Mesodermal cell (in vitro differentiated cells): ENCODE measurements at regions not wholly inside any gene's neighbourhood (a gene's known extent, or its start where the extent isn't known, plus 50 kb on each side); places are given as distances from the start of the nearest gene placed in this dataset.
"Not testable (repeated sequence)": the region's sequence is repeated elsewhere in the genome, so short reads cannot be mapped to it uniquely, and the experiment has no call there.

Experiments
- H3K27ac ChIP-seq: 2 replicates; pipeline ENCODE4 v1.7.0; 2013; ENCODE audit warnings: mild to moderate bottlenecking, low read depth, low read length, moderate library complexity; ENCODE audit not compliant: severe bottlenecking
- H3K36me3 ChIP-seq: 2 replicates; pipeline ENCODE4 v1.7.1; 2013; ENCODE audit warnings: mild to moderate bottlenecking, low read length, moderate library complexity; ENCODE audit not compliant: control insufficient read depth, insufficient read depth
- H3K4me1 ChIP-seq: one replicate; pipeline ENCODE4 v1.7.1; 2013; ENCODE audit warnings: mild to moderate bottlenecking, low read length; ENCODE audit not compliant: insufficient read depth, control insufficient read depth, poor library complexity, severe bottlenecking
- H3K4me3 ChIP-seq: 2 replicates; pipeline ENCODE4 v1.7.0; 2013; ENCODE audit warnings: low read length, control low read depth, mild to moderate bottlenecking; ENCODE audit not compliant: insufficient read depth, poor library complexity, severe bottlenecking; ENCODE audit errors: extremely low read depth
- H3K9me3 ChIP-seq: 2 replicates; pipeline ENCODE4 v1.7.1; 2013; ENCODE audit warnings: mild to moderate bottlenecking, low read length, moderate library complexity; ENCODE audit not compliant: control insufficient read depth
- WGBS, 2 experiments: methylation state at CpG; one replicate each; pipeline ENCODE4 v1.1.5; 2013; ENCODE audit warnings: missing lambda C conversion rate in 2 of 2; ENCODE audit not compliant: insufficient coverage in 2 of 2; 5-methylcytosine and 5-hydroxymethylcytosine counted together

GRCh38 chr9:13915591-13916301 lies 398.2 kb downstream of the NFIB start:
- H3K36me3 ChIP-seq: no peaks in the 10 kb centered on the region
- no peaks in the 10 kb centered on the region for H3K9me3 ChIP-seq
- no peaks in the 10 kb centered on the region for H3K4me1 ChIP-seq
- H3K27ac ChIP-seq: no peak overlapping the region
- WGBS, 2 experiments: 100% methylated on average over 2 of the region's 4 CpGs; no CpG with 5 or more reads in 1 of the 2 experiments
- no peak overlapping the region for H3K4me3 ChIP-seq

- Histone ChIP-seq H3K36me3 (no peaks in the 10 kb centered on the region), H3K4me3 (no peak overlapping the region), H3K27ac (no peak overlapping the region), H3K9me3 (no peaks in the 10 kb centered on the region), H3K4me1 (no peaks in the 10 kb centered on the region)
- WGBS, 2 experiments: 71% methylated on average over 1 of the region's 1 CpG; no CpG with 5 or more reads in 1 of the 2 experiments
Measured at GRCh38 chr9:13915131-13915530, 398.8 kb downstream of the NFIB start.

GRCh38 chr9:13911473-13911872 lies 402.5 kb downstream of the NFIB start:
- no peak overlapping the region for H3K27ac ChIP-seq
- H3K4me3 ChIP-seq: no peak overlapping the region
- 100% methylated on average over 1 of the region's 2 CpGs for WGBS, 2 experiments
- no peaks in the 10 kb centered on the region for H3K9me3 ChIP-seq
- no peaks in the 10 kb centered on the region for H3K36me3 ChIP-seq
- H3K4me1 ChIP-seq: no peaks in the 10 kb centered on the region

GRCh38 chr9:13907842-13908241 lies 406.1 kb downstream of the NFIB start:
- H3K9me3 ChIP-seq, H3K36me3 ChIP-seq, H3K27ac ChIP-seq, H3K4me3 ChIP-seq, H3K4me1 ChIP-seq: not testable (repeated sequence)
- WGBS, 2 experiments: no CpG with 5 or more reads among the region's 3 CpGs

- H3K36me3 ChIP-seq: no peaks in the 10 kb centered on the region
- no peaks in the 10 kb centered on the region for H3K9me3 ChIP-seq
- no peak overlapping the region for H3K27ac ChIP-seq
- H3K4me3 ChIP-seq: no peak overlapping the region
- H3K4me1 ChIP-seq: no peaks in the 10 kb centered on the region
Measured at GRCh38 chr9:13904746-13905145, 409.2 kb downstream of the NFIB start.

GRCh38 chr9:13904311-13904710 lies 409.6 kb downstream of the NFIB start:
- H3K36me3 ChIP-seq: no peaks in the 10 kb centered on the region
- H3K4me3 ChIP-seq: no peak overlapping the region
- WGBS, 2 experiments: 100% methylated on average over 1 of the region's 4 CpGs; no CpG with 5 or more reads in 1 of the 2 experiments
- H3K27ac ChIP-seq: no peak overlapping the region
- no peaks in the 10 kb centered on the region for H3K9me3 ChIP-seq
- no peaks in the 10 kb centered on the region for H3K4me1 ChIP-seq

- Histone ChIP-seq H3K4me3 (no peak overlapping the region), H3K36me3 (no peaks in the 10 kb centered on the region), H3K4me1 (no peaks in the 10 kb centered on the region), H3K27ac (no peak overlapping the region), H3K9me3 (no peaks in the 10 kb centered on the region)
Measured at GRCh38 chr9:13902286-13903066, 411.5 kb downstream of the NFIB start.

- WGBS, 2 experiments: no CpG with 5 or more reads among the region's 3 CpGs
- Histone ChIP-seq H3K36me3 (no peaks in the 10 kb centered on the region), H3K27ac (no peak overlapping the region), H3K9me3 (no peaks in the 10 kb centered on the region), H3K4me1 (no peaks in the 10 kb centered on the region), H3K4me3 (no peak overlapping the region)
Measured at GRCh38 chr9:13901176-13901575, 412.8 kb downstream of the NFIB start.

GRCh38 chr9:13900449-13900848 lies 413.5 kb downstream of the NFIB start:
- Histone ChIP-seq H3K27ac (no peak overlapping the region), H3K9me3 (no peaks in the 10 kb centered on the region), H3K4me1 (no peaks in the 10 kb centered on the region), H3K36me3 (no peaks in the 10 kb centered on the region), H3K4me3 (no peak overlapping the region)
- WGBS, 2 experiments: 73 to 92% methylated on average over 2 to 5 of the region's 5 CpGs

- no peaks in the 10 kb centered on the region for H3K36me3 ChIP-seq
- no peak overlapping the region for H3K27ac ChIP-seq
- H3K9me3 ChIP-seq: no peaks in the 10 kb centered on the region
- H3K4me3 ChIP-seq: no peak overlapping the region
- WGBS, 2 experiments: 76 to 88% methylated on average over 5 to 6 of the region's 7 CpGs
- H3K4me1 ChIP-seq: no peaks in the 10 kb centered on the region
Measured at GRCh38 chr9:13899924-13900323, 414.0 kb downstream of the NFIB start.

- H3K36me3 ChIP-seq: no peaks in the 10 kb centered on the region
- H3K4me3 ChIP-seq: no peak overlapping the region
- 100% methylated on average over 1 of the region's 2 CpGs; no CpG with 5 or more reads in 1 of the 2 experiments for WGBS, 2 experiments
- H3K27ac ChIP-seq: no peak overlapping the region
- H3K4me1 ChIP-seq: no peaks in the 10 kb centered on the region
- H3K9me3 ChIP-seq: no peaks in the 10 kb centered on the region
Measured at GRCh38 chr9:13898957-13899356, 415.0 kb downstream of the NFIB start.
